MM.1S (cell line): ENCODE measurements at regions not wholly inside any gene's neighbourhood (a gene's known extent, or its start where the extent isn't known, plus 50 kb on each side); places are given as distances from the start of the nearest gene placed in this dataset.

Source experiments
- CTCF ChIP-seq: fragments of 300-600 bp; sonication (generic); IDR thresholded peaks from 2 replicates; pipeline ENCODE4 v1.5.1; 2016; ENCODE audit warnings: antibody characterized with exemption, low read length, mixed read lengths
- EZH2 ChIP-seq: fragments of 300-600 bp; sonication (generic); optimal IDR thresholded peaks from 2 replicates; pipeline ENCODE3; 2017; ENCODE audit warnings: low read depth, mild to moderate bottlenecking, antibody characterized with exemption, low read length, mixed read lengths

- no peak for TF ChIP-seq CTCF
- TF ChIP-seq EZH2 = no peak
Measured at GRCh38 chr18:39326772-39327171, 1761.2 kb upstream of the CELF4 start.
